GM12878 (cell line): ENCODE measurements at regions not wholly inside any gene's neighbourhood (a gene's known extent, or its start where the extent isn't known, plus 50 kb on each side); places are given as distances from the start of the nearest gene placed in this dataset.

Source experiments
- ATAC-seq: fragments of 200-7000 bp; cut with Tn5 transposase; 3 replicates; pipeline ENCODE4 v1.9.1; 2020; ENCODE audit warnings: mild to moderate bottlenecking, moderate library complexity
- BruUV-seq: library from RNA; stranded (reverse); fragments of 400-500 nt; replicated peaks from 2 replicates; lab custom pipeline; 2021; lab: Mats Ljungman, UMichigan
- CTCF ChIA-PET: fragments of 300-600 bp; sonication (Branson Sonifier 250); formaldehyde crosslinking; extraction: SDS; loops from one replicate; lab custom pipeline; 2021; ENCODE audit warnings: inconsistent platforms; lab: Yijun Ruan, JAX
- POLR2A ChIA-PET: fragments of 350-600 bp; formaldehyde crosslinking; extraction: SDS; loops from one replicate; lab custom pipeline; 2021; ENCODE audit warnings: inconsistent platforms; lab: Charles Lee
- RAD21 ChIA-PET: fragments of 300-600 bp; sonication (Branson Sonifier 250); formaldehyde crosslinking; loops from one replicate; lab custom pipeline; 2023; ENCODE audit warnings: antibody characterized with exemption; ENCODE audit not compliant: unreplicated experiment; lab: Charles Lee
- SMC1A ChIA-PET: fragments of 300-600 bp; sonication (Branson Sonifier 250); formaldehyde crosslinking; loops from one replicate; lab custom pipeline; 2023; ENCODE audit not compliant: unreplicated experiment, uncharacterized antibody; lab: Charles Lee
- DNase-seq: peaks from one replicate; pipeline ENCODE4 v3.0.0-alpha.2; 2011; ENCODE audit warnings: low read depth, low spot score
- FAIRE-seq: peaks from 3 replicates; lab custom pipeline; 2011; peaks lifted over from hg19 to GRCh38; lab: Jason Lieb, UNC
- H2AFZ ChIP-seq: 2 replicates; pipeline ENCODE4 v1.6.0; 2011; ENCODE audit warnings: low read depth, low read length, control low read depth; ENCODE audit not compliant: control insufficient read depth
- H3K27ac ChIP-seq: 2 replicates; pipeline ENCODE4 v1.5.1; 2011; ENCODE audit warnings: control low read depth; ENCODE audit not compliant: control insufficient read depth, insufficient read depth
- H3K27me3 ChIP-seq, 2 experiments: replicated peaks in 1 of 2; 2 replicates each; pipeline versions ENCODE4 v1.6.0 to v1.6.1; 2011; ENCODE audit warnings: low read length in 1 of 2; ENCODE audit not compliant: control insufficient read depth in 2 of 2, insufficient read depth in 2 of 2
- H3K36me3 ChIP-seq, 2 experiments: 2 replicates each; pipeline ENCODE4 v1.5.1; 2011; ENCODE audit warnings: low read length in 1 of 2; ENCODE audit not compliant: control insufficient read depth in 2 of 2, insufficient read depth in 2 of 2
- H3K4me1 ChIP-seq: 2 replicates; pipeline ENCODE4 v1.6.1; 2011; ENCODE audit warnings: mild to moderate bottlenecking, low read length, moderate library complexity, mixed read lengths; ENCODE audit not compliant: control insufficient read depth, insufficient read depth
- H3K4me2 ChIP-seq: 2 replicates; pipeline ENCODE4 v1.6.0; 2011; ENCODE audit warnings: control low read depth; ENCODE audit not compliant: control insufficient read depth, insufficient read depth
- H3K4me3 ChIP-seq: fragments of 200-600 bp; sonication (generic); 2 replicates; pipeline ENCODE4 v1.5.1; 2016
- H3K79me2 ChIP-seq: 2 replicates; pipeline ENCODE4 v1.6.0; 2011; ENCODE audit warnings: low read length; ENCODE audit not compliant: control insufficient read depth, insufficient read depth
- H3K9ac ChIP-seq: 2 replicates; pipeline ENCODE4 v1.8.0; 2011; ENCODE audit warnings: low read length, control low read depth, mixed read lengths; ENCODE audit not compliant: control insufficient read depth, insufficient read depth
- H3K9me3 ChIP-seq: replicated peaks from 3 replicates; pipeline ENCODE4 v1.5.1; 2011; ENCODE audit warnings: mild to moderate bottlenecking, low read length; ENCODE audit not compliant: control insufficient read depth, insufficient read depth
- H4K20me1 ChIP-seq: 2 replicates; pipeline ENCODE4 v1.6.0; 2011; ENCODE audit not compliant: control insufficient read depth, insufficient read depth
- ATF3 ChIP-seq: IDR thresholded peaks from 2 replicates; pipeline ENCODE4 v1.6.1; 2011; ENCODE audit warnings: low read depth, mild to moderate bottlenecking, low read length, moderate library complexity, borderline replicate concordance; ENCODE audit errors: extremely low read depth
- ATF7 ChIP-seq: fragments of 450-650 bp; IDR thresholded peaks from 2 replicates; pipeline ENCODE4 v1.6.1; 2016; ENCODE audit warnings: low read depth, mild to moderate bottlenecking
- BRCA1 ChIP-seq: IDR thresholded peaks from 2 replicates; pipeline ENCODE4 v1.6.1; 2011; ENCODE audit warnings: low read depth, low read length, improper control_type of control experiment
- CBX3 ChIP-seq: fragments of 200-600 bp; sonication (generic); IDR thresholded peaks from 2 replicates; pipeline ENCODE4 v1.6.1; 2016; ENCODE audit warnings: low read depth, borderline replicate concordance
- EGR1 ChIP-seq, 2 experiments: IDR thresholded peaks; 1 replicate in 1 of 2; 2 replicates in 1 of 2; pipeline ENCODE4 v1.6.1; 2011 to 2012; ENCODE audit warnings: low read depth in 2 of 2, low read length in 2 of 2, borderline replicate concordance in 1 of 2, mild to moderate bottlenecking in 1 of 2, moderate library complexity in 1 of 2
- HDGF ChIP-seq: fragments of 450-650 bp; IDR thresholded peaks from 2 replicates; pipeline ENCODE4 v1.6.1; 2016; ENCODE audit warnings: antibody characterized with exemption
- IRF5 ChIP-seq: fragments of 450-650 bp; IDR thresholded peaks from 2 replicates; pipeline ENCODE4 v1.6.1; 2017; ENCODE audit warnings: borderline replicate concordance
- NFXL1 ChIP-seq: fragments of 450-650 bp; IDR thresholded peaks from 2 replicates; pipeline ENCODE4 v1.6.1; 2017; ENCODE audit warnings: antibody characterized with exemption, mild to moderate bottlenecking, borderline replicate concordance
- PML ChIP-seq: IDR thresholded peaks from 2 replicates; pipeline ENCODE4 v1.6.1; 2012; ENCODE audit warnings: low read length, inconsistent platforms
- PRDM15 ChIP-seq: fragments of 450-650 bp; formaldehyde crosslinking; IDR thresholded peaks from 2 replicates; pipeline ENCODE4 v1.4.0; 2020; ENCODE audit warnings: mild to moderate bottlenecking, moderate library complexity
- STAT3 ChIP-seq: IDR thresholded peaks from 2 replicates; pipeline ENCODE4 v1.6.1; 2011; ENCODE audit warnings: low read depth, low read length, improper control_type of control experiment
- TCF3 ChIP-seq: IDR thresholded peaks from 2 replicates; pipeline ENCODE4 v1.6.1; 2012; ENCODE audit warnings: low read depth, mild to moderate bottlenecking, low read length, borderline replicate concordance; ENCODE audit not compliant: insufficient read depth
- ZSCAN29 ChIP-seq: fragments of 450-650 bp; IDR thresholded peaks from 2 replicates; pipeline ENCODE4 v1.6.1; 2017; ENCODE audit warnings: mild to moderate bottlenecking, moderate library complexity
- WGBS: methylation state at CpG from one replicate; pipeline ENCODE4 v1.1.6; 2016; ENCODE audit warnings: low lambda C conversion rate; ENCODE audit not compliant: insufficient replicate concordance, insufficient coverage; ENCODE audit errors: missing lambda C conversion rate; 5-methylcytosine and 5-hydroxymethylcytosine counted together
- in situ Hi-C: fragments of 300-500 bp; cut with MboI; formaldehyde crosslinking; loops from 9 replicates; pipeline ENCODE4 v1.14.3; 2018; ENCODE audit warnings: mixed read lengths
- intact Hi-C: fragments of 100-400 bp; cut with micrococcal nuclease; formaldehyde crosslinking; loops from one replicate; pipeline ENCODE4 v1.14.2; 2022; ENCODE audit not compliant: unreplicated experiment

- TF ChIP-seq IRF5 (no peak), ZSCAN29 (no peak), EGR1 (IDR thresholded peaks at IDR 0.05; ENCODE audit: borderline replicate concordance in 1 of 2, low read depth in 2 of 2, low read length in 2 of 2) (no peak), ATF7 (no peak), HDGF (no peak), BRCA1 (no peak)
- Histone ChIP-seq H3K4me1 (no peaks in the 10 kb centered on the region), H3K27me3 (no peaks in the 10 kb centered on the region), H3K27ac (no peak overlapping the region), H3K9ac (no peak overlapping the region), H3K4me2 (no peak overlapping the region), H2AFZ (no peak overlapping the region), H3K79me2 (no peaks in the 10 kb centered on the region), H3K9me3 (no peaks in the 10 kb centered on the region), H3K36me3 (no peaks in the 10 kb centered on the region), H4K20me1 (no peaks in the 10 kb centered on the region), H3K4me3 (no peak overlapping the region)
- no TSS peak for BruUV-seq
- POLR2A ChIA-PET = no interaction called here
- FAIRE-seq (no peak), ATAC-seq (no peak), DNase-seq (no peak)
- RAD21 ChIA-PET = no interaction called here
- WGBS = 0% methylated on average over 1 of the region's 1 CpG
- SMC1A ChIA-PET = no interaction called here
- CTCF ChIA-PET = no interaction called here
- in situ Hi-C loops (no loop called here), intact Hi-C loops (no loop called here)
These were observed 331.3 kb downstream of the SS18 start for GRCh38 chr18:25759111-25759510.

- BruUV-seq = no TSS peak
- no peaks in the 10 kb centered on the region for H3K27me3 ChIP-seq
- H3K9me3 ChIP-seq = no peaks in the 10 kb centered on the region
- H2AFZ ChIP-seq = no peak overlapping the region
- H3K4me3 ChIP-seq = no peak overlapping the region
- in situ Hi-C loops (no loop called here), intact Hi-C loops (no loop called here)
- DNase-seq (no peak), FAIRE-seq (no peak), ATAC-seq (no peak)
- H3K4me1 ChIP-seq = no peaks in the 10 kb centered on the region
- ChIA-PET CTCF (no interaction called here), POLR2A (no interaction called here), SMC1A (no interaction called here), RAD21 (no interaction called here)
- no peak overlapping the region for H3K4me2 ChIP-seq
- H3K9ac ChIP-seq = no peak overlapping the region
- H3K79me2 ChIP-seq = no peaks in the 10 kb centered on the region
- H3K36me3 ChIP-seq = no peaks in the 10 kb centered on the region
- H4K20me1 ChIP-seq = no peaks in the 10 kb centered on the region
- H3K27ac ChIP-seq = no peak overlapping the region
- 44% methylated on average over 7 of the region's 7 CpGs for WGBS
- TF ChIP-seq TCF3 (no peak), PRDM15 (CRISPR knock-in tag) (no peak), STAT3 (no peak), CBX3 (no peak), NFXL1 (no peak), ATF3 (no peak), PML (no peak)
These were observed 346.7 kb downstream of the SS18 start for GRCh38 chr18:25743646-25744151.
